ENCODE measurements at regions not wholly inside any gene's neighbourhood (a gene's known extent, or its start where the extent isn't known, plus 50 kb on each side); places are given as distances from the start of the nearest gene placed in this dataset.

- TF ChIP-seq, protein P1, sequence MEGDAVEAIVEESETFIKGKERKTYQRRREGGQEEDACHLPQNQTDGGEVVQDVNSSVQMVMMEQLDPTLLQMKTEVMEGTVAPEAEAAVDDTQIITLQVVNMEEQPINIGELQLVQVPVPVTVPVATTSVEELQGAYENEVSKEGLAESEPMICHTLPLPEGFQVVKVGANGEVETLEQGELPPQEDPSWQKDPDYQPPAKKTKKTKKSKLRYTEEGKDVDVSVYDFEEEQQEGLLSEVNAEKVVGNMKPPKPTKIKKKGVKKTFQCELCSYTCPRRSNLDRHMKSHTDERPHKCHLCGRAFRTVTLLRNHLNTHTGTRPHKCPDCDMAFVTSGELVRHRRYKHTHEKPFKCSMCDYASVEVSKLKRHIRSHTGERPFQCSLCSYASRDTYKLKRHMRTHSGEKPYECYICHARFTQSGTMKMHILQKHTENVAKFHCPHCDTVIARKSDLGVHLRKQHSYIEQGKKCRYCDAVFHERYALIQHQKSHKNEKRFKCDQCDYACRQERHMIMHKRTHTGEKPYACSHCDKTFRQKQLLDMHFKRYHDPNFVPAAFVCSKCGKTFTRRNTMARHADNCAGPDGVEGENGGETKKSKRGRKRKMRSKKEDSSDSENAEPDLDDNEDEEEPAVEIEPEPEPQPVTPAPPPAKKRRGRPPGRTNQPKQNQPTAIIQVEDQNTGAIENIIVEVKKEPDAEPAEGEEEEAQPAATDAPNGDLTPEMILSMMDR (IDR thresholded peaks at IDR 0.05): no peak
- no peak for TF ChIP-seq EZH2 (IDR thresholded peaks at IDR 0.05; ENCODE audit: borderline replicate concordance, insufficient read depth, low read depth, low read length, poor library complexity, severe bottlenecking)
These were observed 330.6 kb downstream of the TENT4A start for GRCh38 chr5:7043797-7044196.
